KOPT-K1 (cell line): ENCODE measurements at regions not wholly inside any gene's neighbourhood (a gene's known extent, or its start where the extent isn't known, plus 50 kb on each side); places are given as distances from the start of the nearest gene placed in this dataset.

Experiments used
- H3K27ac ChIP-seq: fragments of 200-600 bp; sonication (generic); 2 replicates; pipeline ENCODE4 v1.5.1; 2016; ENCODE audit warnings: antibody characterized with exemption, mild to moderate bottlenecking, low read depth, low read length; ENCODE audit not compliant: poor library complexity, severe bottlenecking
- H3K36me3 ChIP-seq: fragments of 200-600 bp; sonication (generic); 2 replicates; pipeline ENCODE4 v1.5.1; 2017; ENCODE audit warnings: antibody characterized with exemption, mild to moderate bottlenecking, low read length, moderate library complexity; ENCODE audit not compliant: insufficient read depth
- H3K9me3 ChIP-seq: fragments of 200-600 bp; sonication (generic); 2 replicates; pipeline ENCODE4 v1.5.1; 2017; ENCODE audit warnings: antibody characterized with exemption, low read length, mild to moderate bottlenecking; ENCODE audit not compliant: insufficient read depth, poor library complexity, severe bottlenecking

DNA sequence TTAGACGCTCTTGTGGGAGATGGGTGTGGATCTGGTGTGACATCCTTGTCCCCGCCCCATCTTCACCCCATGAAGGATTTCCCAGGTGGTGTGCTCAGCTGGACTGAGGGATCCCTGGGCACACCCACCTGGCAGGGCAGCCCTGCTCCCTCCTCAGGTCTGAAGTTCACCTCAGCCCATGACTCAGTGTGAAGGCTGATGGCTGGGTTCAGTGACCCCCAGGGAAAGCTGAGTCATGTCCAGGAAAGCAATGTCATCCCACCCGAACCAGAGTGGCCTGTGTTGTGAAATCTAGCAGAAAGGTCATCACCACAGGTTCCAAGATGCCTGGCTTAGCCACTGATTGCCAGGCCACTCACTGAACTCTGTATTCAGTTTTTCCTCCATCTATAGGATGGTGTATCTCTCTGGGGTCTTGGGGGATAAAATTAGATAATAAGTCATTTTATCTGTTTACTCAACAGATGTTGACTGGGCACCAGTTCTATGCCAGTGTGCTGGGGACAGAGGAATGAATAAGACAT, 97.7 kb upstream of the JUN start:
- no peaks in the 10 kb centered on the region for H3K36me3 ChIP-seq
- H3K9me3 ChIP-seq = no peaks in the 10 kb centered on the region
- H3K27ac ChIP-seq = no peak overlapping the region

DNA sequence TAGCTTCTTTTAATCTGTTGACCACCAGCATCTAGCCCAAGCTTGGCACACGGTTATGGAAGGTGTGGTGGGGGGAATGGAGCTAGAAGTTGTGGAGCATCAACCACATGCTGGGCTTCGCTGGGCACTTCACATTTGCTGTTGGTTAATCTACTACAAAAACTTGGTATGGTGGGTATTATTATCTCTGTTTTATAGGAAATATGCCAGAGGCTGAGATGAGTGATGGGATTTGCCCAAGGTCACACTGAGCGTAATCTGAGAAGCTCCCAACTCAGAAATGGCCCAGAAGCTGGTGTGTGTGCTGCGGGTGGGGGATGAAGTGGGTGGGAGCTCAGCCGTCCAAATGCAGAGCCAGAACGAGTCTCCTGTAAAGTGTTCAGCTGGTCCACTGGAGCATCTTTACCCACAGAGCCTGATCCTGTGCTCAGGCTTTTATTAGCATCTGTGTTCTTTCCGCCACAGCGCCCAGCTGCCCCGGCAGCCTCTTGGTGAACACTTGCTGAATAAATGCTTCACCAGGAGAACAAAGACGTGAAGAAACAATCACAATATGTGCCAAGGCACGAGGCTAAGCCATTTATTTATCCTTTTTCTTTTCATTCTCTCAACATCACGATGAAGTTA, 98.6 kb upstream of the JUN start:
- Histone ChIP-seq H3K36me3 (no peaks in the 10 kb centered on the region), H3K9me3 (no peaks in the 10 kb centered on the region), H3K27ac (no peak overlapping the region)

DNA sequence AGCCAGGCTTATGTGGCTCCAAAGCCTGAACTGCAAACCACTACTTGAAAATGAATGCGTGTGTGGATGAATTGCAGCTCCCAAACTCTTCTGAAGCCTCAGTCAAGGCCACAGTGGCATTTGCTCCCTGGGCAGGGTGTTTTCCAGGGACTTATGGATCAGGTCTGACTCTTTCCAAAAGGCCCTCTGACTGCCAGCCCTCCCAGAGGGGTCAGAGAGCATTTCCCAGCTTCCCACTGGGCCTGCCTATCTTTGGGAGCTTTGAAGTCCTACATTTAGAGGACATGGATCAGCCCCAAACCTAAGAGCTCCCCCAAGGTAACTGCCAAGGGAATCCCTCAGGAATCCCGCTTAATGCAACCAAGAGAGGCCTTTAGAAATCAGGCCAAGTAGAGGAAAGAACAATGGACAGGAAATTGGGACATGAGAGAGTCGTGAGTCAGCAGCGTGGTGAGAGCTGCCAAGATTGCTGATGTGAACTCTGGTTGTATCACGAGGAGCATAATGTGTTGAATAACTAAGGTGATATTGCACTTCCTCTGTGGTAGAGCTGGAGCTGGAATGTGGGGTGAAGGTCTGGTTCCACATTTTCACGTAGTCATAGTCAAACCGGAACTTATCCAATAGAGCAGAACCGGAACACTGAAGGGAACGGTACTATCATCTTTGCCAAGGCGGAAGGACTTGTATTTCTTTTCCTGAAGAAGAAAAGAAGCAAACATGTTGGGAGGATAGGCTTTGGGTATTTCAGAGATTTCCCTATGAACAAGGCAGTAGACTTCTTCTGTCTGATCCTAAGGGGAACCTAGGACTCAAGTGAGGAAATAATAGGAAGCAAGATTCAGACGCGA, 99.4 kb upstream of the JUN start:
- Histone ChIP-seq H3K36me3 (no peaks in the 10 kb centered on the region), H3K9me3 (no peaks in the 10 kb centered on the region), H3K27ac (no peak overlapping the region)

DNA sequence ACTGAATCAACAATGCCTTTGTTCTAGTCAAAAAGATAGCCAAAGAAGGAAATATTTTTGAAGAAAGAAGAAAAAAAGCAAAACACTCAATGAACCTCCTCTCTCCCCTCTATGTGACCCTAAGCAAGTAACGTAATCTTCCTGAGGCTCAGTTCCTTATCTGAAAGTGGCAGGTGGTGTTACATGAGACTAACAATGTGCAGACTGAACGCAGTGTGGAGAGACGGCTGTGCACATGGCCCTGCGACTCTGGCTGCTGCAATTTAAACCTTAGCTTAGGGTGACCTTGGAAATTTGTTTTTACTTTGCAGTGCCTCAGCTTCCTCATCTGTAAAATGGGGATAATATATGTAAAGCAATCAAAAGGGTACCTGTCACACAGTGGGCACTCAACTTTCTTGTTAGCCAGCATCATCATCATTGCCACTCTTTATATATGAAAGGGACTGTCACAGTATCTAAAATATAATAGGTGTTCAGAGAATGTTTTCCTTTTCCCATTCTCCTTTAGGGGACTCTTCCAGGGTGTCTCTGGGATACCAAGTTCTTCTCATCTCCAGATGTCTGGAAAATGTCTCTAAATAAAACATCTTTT, 100.1 kb upstream of the JUN start:
- no peak overlapping the region for H3K27ac ChIP-seq
- H3K9me3 ChIP-seq = no peaks in the 10 kb centered on the region
- H3K36me3 ChIP-seq = no peaks in the 10 kb centered on the region

DNA sequence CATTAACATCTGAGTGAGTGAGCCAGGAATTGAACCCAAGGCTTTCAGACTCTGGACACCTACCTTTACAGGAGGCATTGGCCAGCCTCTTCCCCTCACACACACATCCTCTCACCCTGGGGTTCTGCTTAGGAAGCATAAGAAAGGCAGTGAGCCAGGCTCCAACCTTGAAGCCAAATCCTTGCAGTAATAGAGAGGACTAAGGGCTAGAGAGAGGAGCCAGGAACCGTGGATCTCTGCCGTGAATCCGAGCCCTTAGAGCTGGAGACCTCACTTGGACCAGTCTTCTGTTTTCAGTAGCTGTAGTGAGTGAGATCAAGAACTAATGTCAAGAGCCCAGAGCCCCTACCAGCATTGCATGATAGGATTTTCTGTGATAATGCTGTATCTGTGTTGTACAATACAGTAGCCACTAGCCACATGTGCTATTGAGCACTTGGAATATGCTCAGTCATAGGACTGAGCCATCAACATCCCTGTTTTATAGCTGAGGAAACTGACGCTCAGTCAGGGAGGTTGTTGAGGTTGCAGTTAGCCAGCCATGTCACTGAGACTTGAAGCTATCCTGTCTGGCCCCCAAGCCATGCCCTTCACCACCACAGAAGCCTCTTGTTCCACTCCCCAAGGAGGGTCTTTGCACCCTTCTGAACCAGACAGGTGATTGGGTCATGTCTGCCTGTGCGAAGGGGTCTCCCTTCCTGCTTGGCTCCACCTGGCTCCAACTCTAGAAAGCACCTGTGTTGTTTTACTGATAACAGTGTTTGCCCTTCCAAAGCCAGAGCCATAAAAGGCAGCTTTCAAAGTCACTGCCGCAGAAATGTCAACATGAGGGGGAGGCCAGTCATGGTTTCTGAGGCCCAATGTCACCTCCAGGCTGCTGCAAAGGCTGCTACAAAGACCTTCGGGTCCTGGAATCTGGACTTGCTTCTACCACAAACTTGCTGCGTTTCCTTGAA, 101.1 kb upstream of the JUN start:
- Histone ChIP-seq H3K27ac (no peak overlapping the region), H3K36me3 (no peaks in the 10 kb centered on the region), H3K9me3 (no peaks in the 10 kb centered on the region)

DNA sequence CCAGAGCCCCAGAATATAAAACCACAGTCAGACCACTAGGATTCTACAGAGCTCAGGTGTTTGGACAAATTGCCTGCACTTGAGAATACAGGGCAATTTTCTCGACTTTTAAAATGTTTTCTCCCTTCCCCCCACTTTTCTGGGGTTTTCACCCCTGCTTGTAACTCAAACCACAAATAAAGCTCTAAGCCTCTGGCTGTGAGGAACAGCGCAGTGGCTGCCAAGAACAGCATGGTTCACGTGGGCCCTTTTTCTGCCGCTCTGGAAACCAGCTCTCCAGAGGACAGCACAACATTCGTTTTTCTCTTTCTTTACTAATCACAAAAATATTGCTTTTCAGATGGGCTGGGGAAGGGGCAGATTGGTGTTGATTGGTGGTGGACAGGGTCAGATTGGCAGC, 102.2 kb upstream of the JUN start:
- Histone ChIP-seq H3K36me3 (no peaks in the 10 kb centered on the region), H3K9me3 (no peaks in the 10 kb centered on the region), H3K27ac (no peak overlapping the region)

DNA sequence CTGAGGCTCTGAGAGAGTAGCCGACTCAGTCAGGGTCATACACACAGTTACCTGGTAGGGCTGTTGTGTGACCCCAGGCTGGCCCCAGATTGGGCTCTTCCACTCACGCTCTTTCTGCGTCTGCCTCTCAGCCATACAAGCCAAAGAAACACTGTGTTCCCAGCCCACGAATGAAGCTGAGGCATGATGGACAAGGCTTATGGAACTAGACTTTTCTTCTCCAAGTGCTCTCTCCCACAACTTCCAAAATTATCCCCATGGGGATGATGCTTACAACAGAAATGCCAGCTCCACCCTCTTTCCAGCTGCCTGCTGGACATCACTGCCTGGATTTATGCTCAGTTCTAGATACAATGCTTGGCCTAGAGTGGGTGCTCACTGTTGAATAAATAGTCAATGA, 102.8 kb upstream of the JUN start:
- Histone ChIP-seq H3K36me3 (no peaks in the 10 kb centered on the region), H3K27ac (no peak overlapping the region), H3K9me3 (no peaks in the 10 kb centered on the region)

DNA sequence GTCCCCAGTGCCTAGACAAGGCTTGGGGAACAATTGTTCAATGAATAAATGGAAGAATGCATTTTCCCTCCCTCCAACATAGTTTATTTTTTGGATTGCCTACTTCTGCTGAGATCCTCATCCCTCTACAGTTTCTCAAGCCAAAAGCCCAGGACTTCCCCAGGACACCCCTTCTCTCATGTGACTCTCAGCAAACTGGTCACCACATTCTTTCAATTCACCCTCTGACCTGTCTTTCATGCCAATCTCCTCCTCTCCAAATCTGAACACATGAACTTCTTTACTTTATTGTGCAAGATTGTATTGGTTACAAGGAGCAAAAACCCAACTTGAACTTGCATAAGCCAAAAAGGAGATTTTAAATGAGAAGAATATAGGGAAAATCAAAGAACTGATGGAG, 103.2 kb upstream of the JUN start:
- Histone ChIP-seq H3K27ac (no peak overlapping the region), H3K9me3 (no peaks in the 10 kb centered on the region), H3K36me3 (no peaks in the 10 kb centered on the region)

DNA sequence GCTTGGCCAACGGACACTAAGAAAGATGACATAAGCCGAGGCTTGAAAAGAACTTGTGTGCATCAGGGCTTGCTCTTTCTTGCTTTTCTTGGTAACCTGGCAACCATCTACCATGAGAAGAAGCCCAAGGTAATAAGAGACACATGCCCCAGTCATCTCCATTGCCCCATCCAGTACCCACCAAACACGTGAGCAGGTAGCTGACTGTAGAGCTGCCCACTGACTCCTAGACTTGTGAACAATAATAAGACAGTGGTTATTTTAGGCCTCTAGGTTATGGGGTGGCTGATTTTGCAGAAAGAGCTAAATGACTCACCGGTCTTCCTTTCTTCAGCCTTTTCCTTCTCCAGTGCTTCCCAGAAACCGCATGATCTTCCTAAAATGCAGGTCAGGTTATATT, 105.0 kb upstream of the JUN start:
- H3K36me3 ChIP-seq = no peaks in the 10 kb centered on the region
- no peaks in the 10 kb centered on the region for H3K9me3 ChIP-seq
- H3K27ac ChIP-seq = no peak overlapping the region

DNA sequence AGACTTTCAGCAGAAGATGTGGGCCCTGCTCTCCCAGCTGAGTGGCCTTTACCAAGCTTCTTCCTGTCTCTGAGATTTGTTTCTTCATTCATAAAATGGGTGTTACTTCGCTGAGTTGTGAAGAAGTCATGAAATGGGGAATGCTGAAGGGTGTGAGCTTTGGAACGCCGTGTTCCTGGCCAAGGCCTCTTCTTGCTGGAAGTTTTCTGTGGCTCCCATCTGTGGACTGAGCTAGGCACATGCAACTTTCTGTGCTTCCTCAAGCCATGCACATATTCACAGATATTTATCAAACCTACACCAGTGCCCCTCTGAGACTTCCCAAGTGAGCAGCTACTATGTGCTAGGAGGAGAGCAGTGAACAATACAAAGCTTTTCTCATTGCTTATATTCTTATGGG, 106.3 kb upstream of the JUN start:
- no peaks in the 10 kb centered on the region for H3K9me3 ChIP-seq
- no peaks in the 10 kb centered on the region for H3K36me3 ChIP-seq
- H3K27ac ChIP-seq = no peak overlapping the region

DNA sequence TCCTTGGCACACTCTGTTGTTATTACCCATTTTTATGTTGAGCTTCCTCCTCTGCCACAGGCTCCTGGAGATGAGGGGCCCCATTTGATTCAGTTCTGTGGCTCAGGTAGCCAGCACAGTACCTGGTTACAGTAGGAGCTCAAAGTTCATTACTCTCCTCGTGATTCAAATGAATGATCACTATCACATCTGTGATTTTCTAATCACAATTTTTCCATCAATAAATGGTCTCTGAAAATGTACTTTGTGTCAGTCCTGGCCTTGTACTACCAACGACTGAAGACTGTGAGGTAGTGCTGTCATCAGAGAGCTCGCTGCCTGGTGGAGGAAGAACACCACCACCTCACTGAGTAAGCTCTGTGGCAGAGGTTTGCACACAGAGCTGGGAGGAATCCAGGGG, 106.8 kb upstream of the JUN start:
- Histone ChIP-seq H3K36me3 (no peaks in the 10 kb centered on the region), H3K27ac (no peak overlapping the region), H3K9me3 (no peaks in the 10 kb centered on the region)

DNA sequence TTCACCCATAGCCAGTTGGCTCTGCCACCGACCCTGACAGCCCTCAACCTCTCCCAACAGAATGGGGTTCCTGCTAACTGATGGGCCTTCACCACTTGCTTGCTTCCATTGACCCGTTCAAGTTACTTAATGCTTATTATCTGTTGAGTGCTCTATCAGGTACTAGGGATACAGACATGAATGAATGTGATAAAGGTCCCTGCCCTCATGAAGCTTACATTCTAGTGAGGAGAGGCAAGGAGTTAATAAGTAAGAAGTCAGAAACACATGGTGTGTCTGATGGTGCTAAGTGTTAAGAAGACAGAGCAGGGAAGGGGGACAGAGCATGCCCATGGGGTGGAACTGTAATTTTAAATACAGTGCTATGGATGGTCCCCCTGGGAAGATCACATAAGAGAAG, 107.5 kb upstream of the JUN start:
- Histone ChIP-seq H3K9me3 (no peaks in the 10 kb centered on the region), H3K36me3 (no peaks in the 10 kb centered on the region), H3K27ac (no peak overlapping the region)

DNA sequence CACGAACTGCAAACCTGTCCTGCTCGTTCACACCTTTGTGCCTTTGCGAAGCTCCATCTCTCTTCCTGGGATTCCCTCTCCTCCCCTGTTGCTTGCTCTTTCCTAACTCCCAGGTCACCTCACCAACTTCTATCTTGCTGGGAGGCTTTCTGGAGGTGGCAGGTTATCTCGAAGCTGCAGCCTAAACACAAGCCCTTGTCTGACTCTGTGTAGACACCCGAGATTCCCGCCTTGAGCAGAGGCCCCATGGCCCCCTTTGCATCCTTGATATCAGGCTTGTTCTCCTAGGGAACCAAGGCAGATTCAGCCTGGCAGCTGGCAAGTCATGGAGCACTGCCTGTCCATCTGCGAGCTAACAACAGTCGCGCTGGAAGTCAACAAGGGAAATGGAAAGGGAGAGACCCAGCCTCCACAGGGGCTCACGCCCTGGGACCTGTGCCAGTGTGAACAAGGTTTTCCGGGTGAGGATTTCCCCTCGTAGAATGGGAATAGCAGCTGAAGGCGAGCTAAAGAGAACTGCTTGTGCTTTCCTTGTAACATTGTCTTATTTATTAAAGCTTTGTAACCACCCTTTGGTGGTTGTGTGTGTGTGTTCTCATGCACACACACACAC, 109.5 kb upstream of the JUN start:
- H3K36me3 ChIP-seq = no peaks in the 10 kb centered on the region
- H3K27ac ChIP-seq = no peak overlapping the region
- no peaks in the 10 kb centered on the region for H3K9me3 ChIP-seq

DNA sequence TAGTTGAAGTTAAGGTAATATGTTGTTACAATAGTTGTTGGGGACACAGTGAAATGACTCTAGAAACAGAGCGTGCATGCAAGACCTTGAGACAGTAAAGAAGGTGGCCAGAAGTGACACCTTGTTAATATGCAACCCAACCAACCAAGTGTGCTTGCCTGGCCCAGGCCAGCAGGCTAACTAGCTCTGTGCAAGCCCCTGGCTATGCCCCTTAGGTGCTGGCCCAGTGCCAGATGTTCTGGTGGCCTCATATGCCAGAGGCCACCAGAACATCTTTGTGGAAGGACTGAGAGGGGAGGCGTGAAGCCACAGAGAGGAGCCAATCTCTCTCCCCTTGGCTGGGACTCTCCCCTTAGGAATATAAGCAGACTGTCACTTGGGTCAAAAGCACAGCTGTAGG, 111.2 kb upstream of the JUN start:
- no peak overlapping the region for H3K27ac ChIP-seq
- H3K9me3 ChIP-seq = no peaks in the 10 kb centered on the region
- no peaks in the 10 kb centered on the region for H3K36me3 ChIP-seq
